PC-9 (cell line): ENCODE measurements at regions not wholly inside any gene's neighbourhood (a gene's known extent, or its start where the extent isn't known, plus 50 kb on each side); places are given as distances from the start of the nearest gene placed in this dataset.

Experiments
- BruUV-seq: library from RNA; stranded (reverse); fragments of 400-500 nt; replicated peaks from 2 replicates; lab custom pipeline; 2021; lab: Mats Ljungman, UMichigan
- CTCF ChIA-PET: fragments of 300-600 bp; sonication (Branson Sonifier 250); formaldehyde crosslinking; loops from one replicate; lab custom pipeline; 2022; ENCODE audit warnings: antibody characterized with exemption; lab: Charles Lee
- POLR2A ChIA-PET: fragments of 300-600 bp; sonication (Branson Sonifier 250); formaldehyde crosslinking; loops from one replicate; lab custom pipeline; 2022; ENCODE audit warnings: antibody characterized with exemption; ENCODE audit not compliant: unreplicated experiment; lab: Charles Lee
- DNase-seq, 2 experiments: peaks; one replicate each; pipeline versions ENCODE4 v3.0.0 to v3.0.0-alpha.2; 2015 to 2022; ENCODE audit warnings: mixed read lengths in 1 of 2
- H2AFZ ChIP-seq: fragments of 200-600 bp; sonication (generic); 2 replicates; pipeline ENCODE4 v1.8.1; 2017; ENCODE audit warnings: antibody characterized with exemption
- H3F3A ChIP-seq: fragments of 200-600 bp; sonication (generic); 2 replicates; pipeline ENCODE4 v1.8.1; 2017; ENCODE audit warnings: antibody characterized with exemption, mild to moderate bottlenecking, low read depth; ENCODE audit not compliant: insufficient read depth
- H3K27ac ChIP-seq: fragments of 200-600 bp; sonication (generic); 2 replicates; pipeline ENCODE4 v1.6.1; 2016; ENCODE audit warnings: mixed run types
- H3K27me3 ChIP-seq: fragments of 200-600 bp; sonication (generic); 2 replicates; pipeline ENCODE4 v1.6.1; 2016; ENCODE audit warnings: low read depth, mixed run types; ENCODE audit not compliant: insufficient read depth
- H3K36me3 ChIP-seq: fragments of 200-600 bp; sonication (generic); 2 replicates; pipeline ENCODE4 v1.6.1; 2016; ENCODE audit warnings: low read depth, mixed run types
- H3K4me1 ChIP-seq: fragments of 200-600 bp; sonication (generic); replicated peaks from 2 replicates; pipeline ENCODE4 v1.6.1; 2016; ENCODE audit warnings: mixed run types; ENCODE audit not compliant: insufficient read depth
- H3K4me2 ChIP-seq: fragments of 200-600 bp; sonication (generic); 2 replicates; pipeline ENCODE4 v1.6.1; 2017; ENCODE audit warnings: mixed run types
- H3K4me3 ChIP-seq: fragments of 200-600 bp; sonication (generic); 2 replicates; pipeline ENCODE4 v1.6.1; 2016; ENCODE audit warnings: mixed run types
- H3K79me2 ChIP-seq: fragments of 200-600 bp; sonication (generic); 2 replicates; pipeline ENCODE4 v1.6.1; 2017; ENCODE audit warnings: low read depth, mixed run types
- H3K9me2 ChIP-seq: fragments of 200-600 bp; sonication (generic); 2 replicates; pipeline ENCODE4 v1.8.1; 2017; ENCODE audit warnings: mild to moderate bottlenecking; ENCODE audit not compliant: insufficient read depth
- H3K9me3 ChIP-seq: fragments of 200-600 bp; sonication (generic); 2 replicates; pipeline ENCODE4 v1.8.1; 2016; ENCODE audit warnings: low read depth; ENCODE audit not compliant: insufficient read depth
- H4K20me1 ChIP-seq: fragments of 200-600 bp; sonication (generic); 2 replicates; pipeline ENCODE4 v1.8.1; 2017; ENCODE audit not compliant: insufficient read depth
- EZH2 ChIP-seq: fragments of 200-600 bp; sonication (generic); IDR thresholded peaks from 2 replicates; pipeline ENCODE4 v1.8.0; 2017; ENCODE audit warnings: antibody characterized with exemption, low read depth
- intact Hi-C: fragments of 100-400 bp; cut with micrococcal nuclease; formaldehyde crosslinking; loops from one replicate; pipeline ENCODE4 v1.10.0; 2022; ENCODE audit not compliant: unreplicated experiment
- TF ChIP-seq, protein P1 (sequence below): fragments of 200-600 bp; sonication (generic); conservative IDR thresholded peaks from 2 replicates; pipeline ENCODE4 v1.6.1; 2017; ENCODE audit warnings: mixed run types, antibody characterized with exemption, mild to moderate bottlenecking, moderate library complexity

DNA sequence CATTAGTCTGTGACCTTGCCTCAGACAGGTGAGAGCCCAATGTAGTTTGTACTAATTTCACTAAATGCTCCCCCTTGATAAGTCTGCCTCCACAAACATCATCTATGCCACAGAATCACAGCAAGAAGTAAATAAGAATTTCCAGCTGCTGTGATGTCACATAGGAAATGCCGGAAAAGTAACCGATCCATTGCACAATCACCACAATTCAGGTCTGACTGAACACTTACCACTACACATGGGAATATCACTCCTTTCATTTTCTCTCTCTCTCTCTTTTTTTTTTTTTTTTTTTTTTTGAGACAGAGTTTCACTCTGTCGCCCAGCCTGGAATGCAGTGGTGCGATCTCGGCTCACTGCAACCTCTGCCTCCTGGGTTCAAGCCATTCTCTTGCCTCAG lies 79.0 kb upstream of the CDH11 start:
- Histone ChIP-seq H3K9me3 (no peaks in the 10 kb centered on the region), H3K27me3 (no peaks in the 10 kb centered on the region; the same call in 1 of the 2 replicates), H3K9me2 (no peaks in the 10 kb centered on the region), H3K27ac (no peak overlapping the region), H3K4me3 (no peak overlapping the region), H3K4me1 (no peaks in the 10 kb centered on the region), H3K4me2 (no peak overlapping the region), H4K20me1 (no peaks in the 10 kb centered on the region), H3K79me2 (no peaks in the 10 kb centered on the region), H3F3A (no peaks in the 10 kb centered on the region), H3K36me3 (no peaks in the 10 kb centered on the region), H2AFZ (no peak overlapping the region)
- POLR2A ChIA-PET = no interaction called here
- BruUV-seq = no TSS peak
- intact Hi-C loops = no loop called here
- no peak for DNase-seq
- CTCF ChIA-PET = no interaction called here
- TF ChIP-seq EZH2 = no peak
- TF ChIP-seq, protein P1, sequence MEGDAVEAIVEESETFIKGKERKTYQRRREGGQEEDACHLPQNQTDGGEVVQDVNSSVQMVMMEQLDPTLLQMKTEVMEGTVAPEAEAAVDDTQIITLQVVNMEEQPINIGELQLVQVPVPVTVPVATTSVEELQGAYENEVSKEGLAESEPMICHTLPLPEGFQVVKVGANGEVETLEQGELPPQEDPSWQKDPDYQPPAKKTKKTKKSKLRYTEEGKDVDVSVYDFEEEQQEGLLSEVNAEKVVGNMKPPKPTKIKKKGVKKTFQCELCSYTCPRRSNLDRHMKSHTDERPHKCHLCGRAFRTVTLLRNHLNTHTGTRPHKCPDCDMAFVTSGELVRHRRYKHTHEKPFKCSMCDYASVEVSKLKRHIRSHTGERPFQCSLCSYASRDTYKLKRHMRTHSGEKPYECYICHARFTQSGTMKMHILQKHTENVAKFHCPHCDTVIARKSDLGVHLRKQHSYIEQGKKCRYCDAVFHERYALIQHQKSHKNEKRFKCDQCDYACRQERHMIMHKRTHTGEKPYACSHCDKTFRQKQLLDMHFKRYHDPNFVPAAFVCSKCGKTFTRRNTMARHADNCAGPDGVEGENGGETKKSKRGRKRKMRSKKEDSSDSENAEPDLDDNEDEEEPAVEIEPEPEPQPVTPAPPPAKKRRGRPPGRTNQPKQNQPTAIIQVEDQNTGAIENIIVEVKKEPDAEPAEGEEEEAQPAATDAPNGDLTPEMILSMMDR = no peak

DNA sequence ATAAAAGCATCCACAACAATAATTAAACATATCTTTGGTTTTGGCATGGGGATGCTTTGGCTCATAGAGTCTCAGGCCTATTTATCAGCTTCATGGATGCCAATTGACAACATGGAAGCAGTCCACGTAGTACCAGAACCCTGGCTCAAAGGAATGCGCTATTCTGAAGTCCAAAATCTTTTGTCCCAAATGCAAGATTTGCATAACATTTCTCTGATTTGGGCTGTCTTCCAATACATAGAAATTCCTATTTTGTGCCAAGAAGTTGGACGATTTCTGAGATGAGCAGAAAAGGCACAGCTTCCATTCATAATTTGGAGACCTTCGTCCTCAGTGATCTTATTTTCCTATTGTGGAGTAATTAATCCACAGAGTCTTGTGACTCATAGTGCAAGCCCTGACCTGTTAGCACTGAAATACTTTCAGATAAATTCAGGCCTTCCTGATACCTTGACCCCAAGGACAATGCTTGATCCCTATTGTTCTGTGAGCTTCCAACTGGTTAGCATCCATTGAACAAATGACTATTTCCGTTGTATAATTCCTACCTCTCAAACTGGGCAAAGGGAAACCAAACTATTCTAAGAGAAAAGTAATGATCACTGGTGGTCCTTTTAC lies 78.4 kb upstream of the CDH11 start:
- H3K27me3 ChIP-seq = no peaks in the 10 kb centered on the region; the same call in 1 of the 2 replicates
- H3K4me2 ChIP-seq = no peak overlapping the region
- TF ChIP-seq EZH2 = no peak
- TF ChIP-seq, protein P1 = no peak
- CTCF ChIA-PET = no interaction called here
- intact Hi-C loops = no loop called here
- H3K4me3 ChIP-seq = no peak overlapping the region
- no peaks in the 10 kb centered on the region for H3K36me3 ChIP-seq
- H3F3A ChIP-seq = no peaks in the 10 kb centered on the region
- H3K4me1 ChIP-seq = no peaks in the 10 kb centered on the region
- no peaks in the 10 kb centered on the region for H4K20me1 ChIP-seq
- no peak for DNase-seq
- H3K79me2 ChIP-seq = no peaks in the 10 kb centered on the region
- H3K27ac ChIP-seq = no peak overlapping the region
- BruUV-seq = no TSS peak
- H2AFZ ChIP-seq = no peak overlapping the region
- H3K9me3 ChIP-seq = no peaks in the 10 kb centered on the region
- POLR2A ChIA-PET = no interaction called here
- H3K9me2 ChIP-seq = no peaks in the 10 kb centered on the region

DNA sequence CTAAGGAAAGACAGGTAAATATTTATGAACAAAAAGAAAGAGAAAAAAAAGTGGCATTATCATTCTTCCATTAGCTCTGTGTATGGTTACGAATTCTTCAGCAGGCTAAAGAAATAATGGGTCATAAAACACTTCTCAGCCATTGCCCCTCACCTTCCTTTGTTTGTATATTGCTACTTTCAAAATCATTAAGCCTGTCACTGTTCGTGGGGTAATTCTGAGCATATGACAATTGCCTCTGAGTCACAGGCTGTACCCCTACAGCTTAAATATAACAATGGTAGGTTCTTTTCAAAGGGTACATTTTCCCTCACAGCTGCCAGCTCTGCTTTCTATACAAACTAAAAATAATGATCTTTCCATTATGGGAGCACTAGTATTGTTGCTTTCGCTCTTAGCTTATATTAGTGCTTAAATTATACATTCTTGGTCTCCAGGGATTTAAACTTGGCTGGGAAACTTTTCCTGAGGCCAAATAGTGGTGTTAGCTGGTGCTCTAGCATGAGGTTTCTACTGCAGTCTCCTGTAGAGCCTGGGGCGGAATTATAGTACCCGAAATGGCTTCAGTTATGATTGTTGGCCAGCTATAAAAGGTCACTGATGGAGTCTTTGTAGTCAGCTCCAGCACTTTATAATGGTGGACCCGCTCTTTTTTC lies 74.7 kb upstream of the CDH11 start:
- CTCF ChIA-PET = no interaction called here

More for the DNA sequence above, 74.7 kb upstream of the CDH11 start:
- POLR2A ChIA-PET = no interaction called here
- H3K36me3 ChIP-seq = no peaks in the 10 kb centered on the region
- H3K27me3 ChIP-seq = no peaks in the 10 kb centered on the region; the same call in 1 of the 2 replicates
- no peaks in the 10 kb centered on the region for H3K79me2 ChIP-seq
- no peak for TF ChIP-seq EZH2
- TF ChIP-seq, protein P1 = no peak
- no peaks in the 10 kb centered on the region for H4K20me1 ChIP-seq
- no peak overlapping the region for H3K27ac ChIP-seq
- no peak overlapping the region for H3K4me2 ChIP-seq
- no peaks in the 10 kb centered on the region for H3K9me3 ChIP-seq
- no TSS peak for BruUV-seq
- intact Hi-C loops = no loop called here
- H3K4me1 ChIP-seq = no peaks in the 10 kb centered on the region
- H3K9me2 ChIP-seq = no peaks in the 10 kb centered on the region
- no peaks in the 10 kb centered on the region for H3F3A ChIP-seq
- H3K4me3 ChIP-seq = no peak overlapping the region
- no peak overlapping the region for H2AFZ ChIP-seq
- no peak for DNase-seq
